IPS DF 4.7 (cell line): ENCODE measurements at regions not wholly inside any gene's neighbourhood (a gene's known extent, or its start where the extent isn't known, plus 50 kb on each side); places are given as distances from the start of the nearest gene placed in this dataset.

ENCODE experiments used
- DNase-seq: peaks from one replicate; pipeline ENCODE4 v3.0.0-alpha.2; 2013; ENCODE audit warnings: low spot score; ENCODE audit errors: extremely low read depth

- DNase-seq: no peak
Observed at GRCh38 chr2:146108993-146109392, 1589.1 kb upstream of the ZEB2 start.

GRCh38 chr2:146094185-146094584 lies 1574.3 kb upstream of the ZEB2 start:
- DNase-seq: no peak

- no peak for DNase-seq
Observed at GRCh38 chr2:146081459-146081858, 1561.5 kb upstream of the ZEB2 start.

GRCh38 chr2:146080925-146081324 lies 1561.0 kb upstream of the ZEB2 start:
- no peak for DNase-seq

- no peak for DNase-seq
Observed at GRCh38 chr2:146079216-146079615, 1559.3 kb upstream of the ZEB2 start.

GRCh38 chr2:146077156-146077555 lies 1557.2 kb upstream of the ZEB2 start:
- DNase-seq: no peak

- no peak for DNase-seq
Observed at GRCh38 chr2:146068051-146068450, 1548.1 kb upstream of the ZEB2 start.

GRCh38 chr2:146048141-146048540 lies 1528.2 kb upstream of the ZEB2 start:
- DNase-seq: no peak

GRCh38 chr2:146041274-146041910 lies 1521.5 kb upstream of the ZEB2 start:
- no peak for DNase-seq

- DNase-seq: no peak
Observed at GRCh38 chr2:146040051-146040450, 1520.1 kb upstream of the ZEB2 start.

GRCh38 chr2:146038014-146038413 lies 1518.1 kb upstream of the ZEB2 start:
- no peak for DNase-seq

- no peak for DNase-seq
Observed at GRCh38 chr2:146037334-146037870, 1517.5 kb upstream of the ZEB2 start.

- DNase-seq: no peak
Observed at GRCh38 chr2:146031158-146031557, 1511.2 kb upstream of the ZEB2 start.

- no peak for DNase-seq
Observed at GRCh38 chr2:146027156-146027555, 1507.2 kb upstream of the ZEB2 start.

- DNase-seq: no peak
Observed at GRCh38 chr2:146025519-146025918, 1505.6 kb upstream of the ZEB2 start.

GRCh38 chr2:146024212-146024743 lies 1504.4 kb upstream of the ZEB2 start:
- DNase-seq: no peak

- DNase-seq: no peak
Observed at GRCh38 chr2:146004462-146004861, 1484.5 kb upstream of the ZEB2 start.

- DNase-seq: no peak
Observed at GRCh38 chr2:146003337-146003736, 1483.4 kb upstream of the ZEB2 start.

- no peak for DNase-seq
Observed at GRCh38 chr2:145994910-145995309, 1475.0 kb upstream of the ZEB2 start.

GRCh38 chr2:145992572-145992971 lies 1472.7 kb upstream of the ZEB2 start:
- DNase-seq: no peak

GRCh38 chr2:145987793-145988192 lies 1467.9 kb upstream of the ZEB2 start:
- DNase-seq: no peak

GRCh38 chr2:145985517-145985916 lies 1465.6 kb upstream of the ZEB2 start:
- DNase-seq: no peak

- DNase-seq: no peak
Observed at GRCh38 chr2:145984580-145984979, 1464.7 kb upstream of the ZEB2 start.
